D341Med (cell line): ENCODE measurements at regions not wholly inside any gene's neighbourhood (a gene's known extent, or its start where the extent isn't known, plus 50 kb on each side); places are given as distances from the start of the nearest gene placed in this dataset.

ENCODE experiments used
- DNase-seq: peaks from one replicate; pipeline ENCODE4 v3.0.0; 2012; ENCODE audit warnings: low spot score

GRCh38 chr20:61166324-61166723 is 85.7 kb upstream of the CDH4 start:
- no peak for DNase-seq

DNA sequence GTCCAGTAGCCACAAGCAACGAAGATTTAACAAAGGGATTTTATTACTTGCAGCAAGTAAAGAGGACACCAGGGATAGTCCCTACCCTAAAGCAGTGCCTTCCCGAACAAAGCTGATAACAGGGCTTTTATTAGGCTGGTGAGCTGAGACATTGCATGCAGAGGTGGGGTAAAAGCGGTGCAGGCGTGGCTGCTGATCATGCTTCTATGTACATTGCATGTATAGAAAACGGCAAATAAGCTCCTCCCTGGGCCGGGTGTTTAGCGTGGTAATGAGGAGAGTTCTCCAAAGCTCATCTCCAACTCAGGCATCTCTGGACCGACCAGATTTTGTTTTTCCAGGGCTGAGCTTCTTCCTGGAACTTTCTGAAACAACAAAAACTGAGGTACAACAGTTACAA is 83.5 kb upstream of the CDH4 start:
- no peak for DNase-seq

DNA sequence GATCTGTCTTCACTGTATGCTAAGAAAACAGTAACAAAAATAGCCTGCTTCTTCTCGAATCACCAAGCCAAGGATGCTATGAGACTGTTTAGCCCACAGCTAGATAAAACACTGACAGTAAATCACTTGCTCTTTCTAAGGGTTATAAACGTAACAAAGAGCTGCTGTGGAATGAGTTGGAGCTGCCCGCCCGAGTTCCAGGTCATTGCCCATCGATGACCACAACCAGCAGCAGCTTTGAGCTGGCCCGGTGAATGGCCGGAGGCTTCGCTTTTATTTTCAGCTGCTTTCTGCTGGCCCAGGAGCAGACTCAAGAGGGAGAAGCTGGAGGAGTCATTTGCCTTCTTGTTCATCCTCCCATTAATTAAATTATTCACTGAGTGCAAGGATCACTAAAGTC is 82.2 kb upstream of the CDH4 start:
- no peak for DNase-seq

- DNase-seq = no peak
Measured at GRCh38 chr20:61170496-61171320, 81.4 kb upstream of the CDH4 start.

DNA sequence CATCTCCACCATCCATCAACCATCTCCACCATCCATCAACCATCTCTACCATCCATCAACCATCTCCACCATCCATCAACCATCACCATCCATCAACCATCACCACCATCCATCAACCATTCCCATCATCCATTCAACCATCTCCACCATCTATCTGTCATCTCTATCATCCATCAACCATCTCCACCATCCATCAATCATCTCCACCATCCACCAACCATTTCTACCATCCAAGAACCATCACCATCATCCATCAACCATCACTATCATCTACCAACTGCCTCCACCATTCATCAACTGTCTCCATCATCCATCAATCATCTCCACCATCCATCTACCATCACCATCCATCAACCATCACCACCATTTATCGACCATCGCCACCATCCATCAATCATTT is 78.8 kb upstream of the CDH4 start:
- DNase-seq = no peak

GRCh38 chr20:61173961-61174725 is 77.9 kb upstream of the CDH4 start:
- no peak for DNase-seq

GRCh38 chr20:61176874-61177273 is 75.2 kb upstream of the CDH4 start:
- no peak for DNase-seq

DNA sequence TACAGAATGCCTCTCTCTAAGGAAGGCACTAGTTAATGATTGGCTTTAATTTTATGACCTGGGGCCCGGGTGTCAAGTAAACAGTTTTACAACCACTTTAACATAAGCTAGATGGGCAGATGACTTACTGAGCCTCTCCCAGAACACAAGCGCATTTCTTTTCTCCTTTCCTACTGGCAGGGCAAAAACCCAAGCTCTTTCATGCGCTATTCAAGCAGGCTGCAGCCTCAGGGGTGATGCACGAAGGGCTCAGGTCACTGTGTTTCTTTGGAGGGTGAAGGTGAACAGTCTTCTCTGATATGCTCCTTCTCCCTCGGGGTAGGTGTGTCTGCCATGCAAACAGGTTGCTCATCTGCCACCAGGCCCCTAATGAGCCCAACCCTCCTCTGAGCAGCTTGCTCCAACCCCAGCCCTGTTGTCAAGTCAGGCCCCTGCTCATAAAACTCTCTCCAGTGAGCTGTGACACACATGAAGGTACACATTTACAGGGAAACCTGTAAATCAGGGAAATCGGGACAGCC is 73.5 kb upstream of the CDH4 start:
- DNase-seq = no peak

GRCh38 chr20:61184194-61184593 is 67.9 kb upstream of the CDH4 start:
- DNase-seq = no peak

DNA sequence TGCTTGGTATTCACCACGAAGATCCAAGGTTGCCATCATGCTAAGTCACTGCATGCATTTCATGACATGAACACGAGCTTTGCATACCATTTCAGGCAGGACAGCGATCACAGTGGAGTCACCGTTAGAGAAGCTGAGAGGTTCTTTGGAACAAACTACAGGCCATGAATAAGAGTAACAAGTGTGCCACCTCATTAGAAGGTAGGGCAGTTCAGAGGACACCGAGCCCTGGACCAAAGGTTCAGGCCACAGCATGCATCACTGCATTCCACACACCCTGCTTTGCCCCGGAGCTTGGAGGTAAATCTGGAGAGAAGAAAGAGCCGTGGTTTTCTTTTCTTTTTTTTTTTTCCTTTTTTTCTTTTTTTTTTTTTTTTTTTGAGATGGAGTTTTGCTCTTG is 66.9 kb upstream of the CDH4 start:
- no peak for DNase-seq

- no peak for DNase-seq
Measured at GRCh38 chr20:61185841-61186601, 66.0 kb upstream of the CDH4 start.

DNA sequence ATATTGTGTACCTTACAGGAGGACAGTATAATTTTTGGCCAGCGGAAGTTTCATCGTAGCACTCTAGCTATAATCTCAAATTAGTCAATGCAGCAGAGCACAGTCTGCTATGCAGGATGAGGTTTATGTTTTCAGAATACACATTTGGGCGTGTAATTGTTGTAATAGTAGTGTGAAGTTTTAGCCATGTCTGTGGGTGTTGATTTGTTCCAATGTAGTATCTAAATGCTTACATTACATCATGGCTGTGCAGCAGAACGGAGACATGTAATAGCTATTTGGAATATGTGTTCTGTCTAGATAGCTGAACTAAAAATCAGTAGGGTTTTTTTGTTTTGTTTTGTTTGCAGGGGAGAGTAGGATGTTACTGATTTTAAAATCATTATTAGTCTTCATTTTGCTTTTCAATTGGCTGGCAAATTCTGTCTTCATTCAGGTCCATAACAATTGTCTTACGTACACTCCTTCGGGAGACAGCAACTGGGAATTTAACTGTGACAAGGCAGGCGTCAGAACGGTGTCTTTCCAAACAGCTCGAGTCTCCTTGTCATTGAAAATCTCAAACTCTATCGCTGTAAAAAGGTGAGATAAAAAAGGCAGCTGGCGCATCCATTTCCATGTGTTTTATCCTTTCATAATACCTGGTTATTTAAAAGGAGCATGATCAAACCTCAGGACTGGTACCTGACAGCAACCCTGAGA is 65.1 kb upstream of the CDH4 start:
- no peak for DNase-seq

- no peak for DNase-seq
Measured at GRCh38 chr20:61189534-61189933, 62.5 kb upstream of the CDH4 start.

DNA sequence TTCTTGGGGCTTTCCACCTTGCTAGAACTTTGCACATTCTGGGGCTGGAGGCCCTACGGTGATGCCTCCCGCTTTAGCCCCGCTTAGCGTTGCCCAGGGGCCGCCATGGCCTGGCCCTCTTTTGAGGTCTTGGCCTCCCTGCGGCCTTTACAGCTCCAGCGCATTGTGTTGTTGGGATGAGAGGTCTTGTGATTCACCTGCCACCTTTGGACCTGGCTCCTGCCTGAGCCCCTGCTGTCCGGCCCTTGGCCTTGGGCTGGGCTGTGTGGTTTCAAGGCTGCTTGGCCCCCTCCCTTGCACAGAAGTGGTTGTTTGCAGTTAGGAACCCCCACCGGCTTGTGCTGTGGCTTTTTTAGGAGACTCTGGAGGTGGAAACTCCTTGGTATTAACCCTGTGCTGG is 61.0 kb upstream of the CDH4 start:
- DNase-seq = no peak

GRCh38 chr20:61192337-61192950 is 59.6 kb upstream of the CDH4 start:
- no peak for DNase-seq

- DNase-seq = no peak
Measured at GRCh38 chr20:61193164-61193563, 58.9 kb upstream of the CDH4 start.
